ENCODE measurements at regions not wholly inside any gene's neighbourhood (a gene's known extent, or its start where the extent isn't known, plus 50 kb on each side); places are given as distances from the start of the nearest gene placed in this dataset.

DNA sequence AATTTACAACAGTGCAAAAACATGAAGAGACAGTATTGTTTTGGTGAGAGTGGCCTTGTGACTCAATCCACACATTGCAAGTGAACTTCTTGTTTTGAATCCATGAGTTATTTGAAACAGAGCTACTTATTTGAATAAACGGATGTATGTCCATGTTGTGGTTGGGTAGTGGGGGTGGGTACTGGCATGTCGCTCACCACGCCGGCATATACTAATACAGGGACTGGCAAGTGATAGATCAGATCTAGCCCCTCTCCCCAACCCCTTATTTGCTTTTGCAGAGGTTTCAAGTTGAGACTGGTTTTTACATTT, 83.8 kb downstream of the EDEM1 start:
- TF ChIP-seq GATA3 (IDR thresholded peaks at IDR 0.05; ENCODE audit: low read depth, low read length) = no peak
- TF ChIP-seq GATA2 (IDR thresholded peaks at IDR 0.05; ENCODE audit: low read depth, low read length) = no peak
